ENCODE measurements at regions not wholly inside any gene's neighbourhood (a gene's known extent, or its start where the extent isn't known, plus 50 kb on each side); places are given as distances from the start of the nearest gene placed in this dataset.

- Histone ChIP-seq H3K9me3 (replicated peaks; ENCODE audit: control insufficient read depth, insufficient read depth, low read length) (no peaks in the 10 kb centered on the region), H2AFZ (ENCODE audit: low read depth, low read length) (no peak overlapping the region), H3K4me1 (ENCODE audit: control insufficient read depth, extremely low read depth, insufficient read depth, low read length) (no peaks in the 10 kb centered on the region), H3K9ac (replicated peaks; ENCODE audit: extremely low read depth, insufficient read depth, low read length) (no peak overlapping the region), H3K4me3 (replicated peaks in 1 of 3; ENCODE audit: insufficient read depth in 1 of 3, low read depth in 1 of 3, low read length in 3 of 3) (no peak overlapping the region), H3K36me3 (ENCODE audit: control insufficient read depth in 2 of 2, extremely low read depth in 1 of 2, insufficient read depth in 2 of 2, low read length in 2 of 2) (no peaks in the 10 kb centered on the region), H3K79me2 (ENCODE audit: control insufficient read depth, insufficient read depth, low read length) (no peaks in the 10 kb centered on the region), H3K9me1 (replicated peaks; ENCODE audit: control insufficient read depth, extremely low read depth, insufficient read depth, low read length) (no peaks in the 10 kb centered on the region), H3K4me2 (ENCODE audit: insufficient read depth, low read length) (no peak overlapping the region), H3K27me3 (ENCODE audit: control insufficient read depth in 2 of 2, insufficient read depth in 2 of 2, low read length in 2 of 2) (no peaks in the 10 kb centered on the region), H3K27ac (ENCODE audit: insufficient read depth, low read depth, low read length) (no peak overlapping the region), H4K20me1 (replicated peaks; ENCODE audit: control insufficient read depth, extremely low read depth, insufficient read depth, low read length) (no peaks in the 10 kb centered on the region)
- POLR2A ChIA-PET = no interaction called here
- FAIRE-seq (no peak), DNase-seq (ENCODE audit: low read depth, low spot score) (no peak)
- BruUV-seq (replicated peaks) = no TSS peak
- TF ChIP-seq POLR2AphosphoS5 (IDR thresholded peaks at IDR 0.05; ENCODE audit: insufficient read depth, low read depth, low read length) (no peak), GATA2 (IDR thresholded peaks at IDR 0.05; ENCODE audit: insufficient read depth, insufficient read length, low read depth, low read length) (no peak)
- intact Hi-C loops (cut with micrococcal nuclease) (no loop called here), dilution Hi-C loops (cut with MboI; ENCODE audit: extremely low pct_ligation_motif_present, low sequenced_read_pairs) (no loop called here)
- CTCF ChIA-PET = interaction anchor here (0.9 kb wide), 1 partner anchor 12 kb away, joined by 3 read pairs; no protein-coding TSS in a partner anchor
Measured at GRCh38 chr4:183783306-183783705, 121.8 kb upstream of the STOX2 start.

GRCh38 chr4:183783991-183784553 lies 121.0 kb upstream of the STOX2 start:
- Histone ChIP-seq H3K36me3 (ENCODE audit: control insufficient read depth in 2 of 2, extremely low read depth in 1 of 2, insufficient read depth in 2 of 2, low read length in 2 of 2) (no peaks in the 10 kb centered on the region), H2AFZ (ENCODE audit: low read depth, low read length) (no peak overlapping the region), H3K4me3 (replicated peaks in 1 of 3; ENCODE audit: insufficient read depth in 1 of 3, low read depth in 1 of 3, low read length in 3 of 3) (no peak overlapping the region), H3K79me2 (ENCODE audit: control insufficient read depth, insufficient read depth, low read length) (no peaks in the 10 kb centered on the region), H4K20me1 (replicated peaks; ENCODE audit: control insufficient read depth, extremely low read depth, insufficient read depth, low read length) (no peaks in the 10 kb centered on the region), H3K27me3 (ENCODE audit: control insufficient read depth in 2 of 2, insufficient read depth in 2 of 2, low read length in 2 of 2) (no peaks in the 10 kb centered on the region), H3K27ac (ENCODE audit: insufficient read depth, low read depth, low read length) (no peak overlapping the region), H3K9ac (replicated peaks; ENCODE audit: extremely low read depth, insufficient read depth, low read length) (no peak overlapping the region), H3K4me2 (ENCODE audit: insufficient read depth, low read length) (no peak overlapping the region), H3K9me3 (replicated peaks; ENCODE audit: control insufficient read depth, insufficient read depth, low read length) (no peaks in the 10 kb centered on the region), H3K9me1 (replicated peaks; ENCODE audit: control insufficient read depth, extremely low read depth, insufficient read depth, low read length) (no peaks in the 10 kb centered on the region), H3K4me1 (ENCODE audit: control insufficient read depth, extremely low read depth, insufficient read depth, low read length) (no peaks in the 10 kb centered on the region)
- BruUV-seq (replicated peaks) = no TSS peak
- DNase-seq (ENCODE audit: low read depth, low spot score) (no peak), FAIRE-seq (no peak)
- intact Hi-C loops (cut with micrococcal nuclease) = no loop called here
- POLR2A ChIA-PET = no interaction called here
- dilution Hi-C loops (cut with MboI; ENCODE audit: extremely low pct_ligation_motif_present, low sequenced_read_pairs) = no loop called here
- TF ChIP-seq POLR2A (IDR thresholded peaks at IDR 0.05; ENCODE audit: low read depth, low read length) = no peak
- TF ChIP-seq POLR2AphosphoS5 (IDR thresholded peaks at IDR 0.05; ENCODE audit: insufficient read depth, low read depth, low read length) = no peak
- TF ChIP-seq CTCF (IDR thresholded peaks at IDR 0.05; ENCODE audit: extremely low read depth in 1 of 2, insufficient read depth in 1 of 2, low read depth in 1 of 2, low read length in 2 of 2) = no peak
- no peak for TF ChIP-seq EZH2 (IDR thresholded peaks at IDR 0.05; ENCODE audit: borderline replicate concordance, low read depth, low read length, severe bottlenecking)
- no peak for TF ChIP-seq MAX (IDR thresholded peaks at IDR 0.05; ENCODE audit: insufficient read depth, insufficient read length)
- TF ChIP-seq JUN (IDR thresholded peaks at IDR 0.05; ENCODE audit: borderline replicate concordance, insufficient read depth, insufficient read length, low read depth) = no peak
- no peak for TF ChIP-seq MYC (IDR thresholded peaks at IDR 0.05; ENCODE audit: low read depth, low read length)
- TF ChIP-seq FOS (IDR thresholded peaks at IDR 0.05; ENCODE audit: borderline replicate concordance, insufficient read depth, low read length) = no peak
- no peak for TF ChIP-seq GATA2 (IDR thresholded peaks at IDR 0.05; ENCODE audit: insufficient read depth, insufficient read length, low read depth, low read length)
- CTCF ChIA-PET = interaction anchor here (0.9 kb wide), 1 partner anchor 13 kb away, joined by 3 read pairs; no protein-coding TSS in a partner anchor
